MG63 (cell line): ENCODE measurements at regions not wholly inside any gene's neighbourhood (a gene's known extent, or its start where the extent isn't known, plus 50 kb on each side); places are given as distances from the start of the nearest gene placed in this dataset.

Source experiments
- DNase-seq: peaks from one replicate; pipeline ENCODE4 v3.0.0-alpha.2; 2020
- H3K27me3 ChIP-seq: fragments of 250-450 bp; sonication (Bioruptor Pico); 2 replicates; pipeline ENCODE4 v1.5.1; 2020; ENCODE audit warnings: mild to moderate bottlenecking, moderate library complexity
- H3K36me3 ChIP-seq: fragments of 250-450 bp; sonication (Bioruptor Pico); 2 replicates; pipeline ENCODE4 v1.5.1; 2020; ENCODE audit warnings: mild to moderate bottlenecking, moderate library complexity
- H3K4me3 ChIP-seq: fragments of 250-450 bp; sonication (Bioruptor Pico); 2 replicates; pipeline ENCODE4 v1.5.1; 2020; ENCODE audit warnings: mild to moderate bottlenecking, moderate library complexity
- H3K9me3 ChIP-seq: fragments of 250-450 bp; sonication (Bioruptor Pico); 2 replicates; pipeline ENCODE4 v1.5.1; 2020; ENCODE audit warnings: mild to moderate bottlenecking, moderate library complexity

- Histone ChIP-seq H3K36me3 (no peaks in the 10 kb centered on the region; the same call in 1 of the 2 replicates), H3K9me3 (peaks cover 2% of the 10 kb centered on the region; the same call in 1 of the 2 replicates)
Measured at GRCh38 chr5:2138896-2139295, 256.2 kb upstream of the IRX4 start.

GRCh38 chr5:2137444-2138050 lies 254.8 kb upstream of the IRX4 start:
- Histone ChIP-seq H3K36me3 (no peaks in the 10 kb centered on the region; the same call in 1 of the 2 replicates), H3K9me3 (no peaks in the 10 kb centered on the region), H3K27me3 (peaks cover 6% of the 10 kb centered on the region; the same call in 1 of the 2 replicates), H3K4me3 (no peak overlapping the region)
- no peak for DNase-seq

More at GRCh38 chr5:2138896-2139295, 256.2 kb upstream of the IRX4 start:
- peaks cover 12% of the 10 kb centered on the region for H3K27me3 ChIP-seq
- H3K4me3 ChIP-seq, result no peak overlapping the region
- DNase-seq, result no peak

GRCh38 chr5:2136728-2137333 lies 254.1 kb upstream of the IRX4 start:
- no peaks in the 10 kb centered on the region for H3K9me3 ChIP-seq

GRCh38 chr5:2135833-2136232 lies 253.1 kb upstream of the IRX4 start:
- H3K4me3 ChIP-seq, result no peak overlapping the region
- no peaks in the 10 kb centered on the region; the same call in 1 of the 2 replicates for H3K36me3 ChIP-seq
- no peaks in the 10 kb centered on the region for H3K27me3 ChIP-seq
- DNase-seq, result no peak
- H3K9me3 ChIP-seq, result no peaks in the 10 kb centered on the region

More at GRCh38 chr5:2136728-2137333, 254.1 kb upstream of the IRX4 start:
- DNase-seq, result no peak
- Histone ChIP-seq H3K36me3 (no peaks in the 10 kb centered on the region; the same call in 1 of the 2 replicates), H3K4me3 (no peak overlapping the region), H3K27me3 (0 out of 2 replicates have a peak, but pooled peaks cover 2% of the 10 kb centered on the region)

- Histone ChIP-seq H3K36me3 (no peaks in the 10 kb centered on the region; the same call in 1 of the 2 replicates), H3K27me3 (no peaks in the 10 kb centered on the region), H3K4me3 (no peak overlapping the region), H3K9me3 (no peaks in the 10 kb centered on the region)
- no peak for DNase-seq
Measured at GRCh38 chr5:2135354-2135753, 252.6 kb upstream of the IRX4 start.

DNA sequence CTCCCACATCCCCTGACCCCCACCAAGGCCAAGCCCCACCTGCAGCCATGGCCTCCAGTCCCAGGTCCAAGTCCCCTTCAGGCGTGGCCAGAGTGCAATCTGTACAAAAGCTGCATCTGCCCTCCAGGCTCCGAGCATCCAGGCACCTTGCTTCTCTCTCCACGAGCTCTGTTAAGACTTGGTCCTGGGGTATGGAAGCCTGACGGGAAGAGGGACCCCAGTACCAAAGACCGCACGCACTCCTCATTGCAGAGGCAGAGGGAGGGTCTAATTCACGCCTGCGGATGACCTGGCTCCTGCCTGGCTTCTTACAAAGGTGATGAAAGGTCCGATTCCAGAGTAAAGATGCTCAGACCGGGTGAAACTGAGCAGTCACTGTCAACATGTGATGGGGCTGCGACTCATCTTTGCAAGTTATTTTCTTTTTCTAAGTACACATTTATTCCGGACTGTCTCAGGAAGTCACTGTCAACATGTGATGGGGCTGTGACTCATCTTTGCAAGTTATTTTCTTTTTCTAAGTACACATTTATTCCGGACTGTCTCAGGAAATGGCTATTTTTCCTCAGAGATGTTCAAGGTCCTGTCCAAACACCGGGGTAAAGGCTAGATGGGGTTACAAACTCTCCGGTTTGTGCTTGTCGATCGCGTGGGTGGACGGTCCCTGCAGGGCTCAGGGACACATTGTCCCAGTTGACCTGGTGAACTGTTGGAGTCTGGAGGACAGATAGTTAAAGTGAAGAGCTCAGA lies 252.0 kb upstream of the IRX4 start:
- Histone ChIP-seq H3K27me3 (no peaks in the 10 kb centered on the region), H3K9me3 (no peaks in the 10 kb centered on the region), H3K36me3 (no peaks in the 10 kb centered on the region; the same call in 1 of the 2 replicates), H3K4me3 (no peak overlapping the region)
- no peak for DNase-seq

GRCh38 chr5:2133936-2134335 lies 251.2 kb upstream of the IRX4 start:
- Histone ChIP-seq H3K36me3 (no peaks in the 10 kb centered on the region; the same call in 1 of the 2 replicates), H3K9me3 (no peaks in the 10 kb centered on the region), H3K27me3 (no peaks in the 10 kb centered on the region), H3K4me3 (no peak overlapping the region)
- no peak for DNase-seq

DNA sequence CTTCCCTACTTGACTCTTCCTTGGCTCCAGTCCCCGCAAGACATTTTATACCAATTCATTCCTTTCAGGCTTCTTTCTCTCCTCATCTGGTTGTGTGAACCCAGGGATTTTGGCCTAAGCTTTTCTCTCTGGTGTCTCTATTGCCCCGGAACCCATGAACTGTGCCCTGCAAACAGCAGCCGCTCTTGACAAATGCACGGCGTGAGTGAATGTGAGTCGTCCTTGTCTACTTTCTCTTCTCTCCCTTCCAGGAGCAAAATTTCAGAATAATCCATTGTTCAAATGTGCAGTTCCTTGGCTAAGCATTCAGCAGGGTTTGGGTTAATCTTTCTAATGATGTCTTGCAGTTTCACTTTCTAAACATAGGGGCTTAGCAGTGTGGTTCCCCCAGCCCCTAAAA lies 250.4 kb upstream of the IRX4 start:
- no peaks in the 10 kb centered on the region; the same call in 1 of the 2 replicates for H3K36me3 ChIP-seq
- H3K27me3 ChIP-seq, result no peaks in the 10 kb centered on the region
- peak; percentile 51 for DNase-seq
- no peak overlapping the region for H3K4me3 ChIP-seq
- H3K9me3 ChIP-seq, result no peaks in the 10 kb centered on the region

GRCh38 chr5:2132497-2132847 lies 249.7 kb upstream of the IRX4 start:
- Histone ChIP-seq H3K4me3 (no peak overlapping the region), H3K9me3 (no peaks in the 10 kb centered on the region), H3K36me3 (no peaks in the 10 kb centered on the region; the same call in 1 of the 2 replicates), H3K27me3 (no peaks in the 10 kb centered on the region)
- no peak for DNase-seq

DNA sequence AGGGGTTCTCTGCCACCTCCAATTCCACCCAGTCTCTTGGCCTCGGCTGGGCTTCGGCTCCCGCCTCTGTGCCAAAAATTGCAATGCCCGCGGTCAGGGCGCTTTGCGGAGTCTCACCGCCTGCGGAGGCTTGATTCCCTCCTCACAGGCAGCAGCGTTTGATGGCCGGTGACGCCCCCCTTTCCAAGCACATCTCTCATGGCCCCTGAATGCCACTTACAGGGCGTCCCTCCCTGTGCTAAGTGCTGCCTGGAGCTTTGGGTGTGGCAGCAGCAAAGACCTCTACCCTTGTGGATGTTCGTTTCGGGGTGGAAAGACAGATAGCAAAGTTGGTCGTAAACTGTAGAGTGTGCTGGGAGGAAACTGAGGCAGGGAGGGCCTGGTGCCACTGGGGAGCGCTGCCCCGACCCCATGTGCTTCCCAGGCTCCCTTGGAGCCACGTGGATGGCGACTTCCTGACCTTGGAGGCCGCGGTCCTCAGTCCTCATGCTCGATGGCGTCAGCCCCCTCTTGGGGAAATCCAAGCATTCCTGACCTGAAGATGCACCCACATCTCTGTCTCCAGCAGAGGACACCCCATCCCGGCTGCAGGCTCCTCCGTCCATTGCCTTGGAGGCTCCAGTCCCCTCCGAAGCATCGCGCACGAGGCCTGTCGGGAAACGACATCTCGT lies 249.2 kb upstream of the IRX4 start:
- no peaks in the 10 kb centered on the region for H3K27me3 ChIP-seq
- H3K9me3 ChIP-seq, result no peaks in the 10 kb centered on the region
- no peak for DNase-seq

DNA sequence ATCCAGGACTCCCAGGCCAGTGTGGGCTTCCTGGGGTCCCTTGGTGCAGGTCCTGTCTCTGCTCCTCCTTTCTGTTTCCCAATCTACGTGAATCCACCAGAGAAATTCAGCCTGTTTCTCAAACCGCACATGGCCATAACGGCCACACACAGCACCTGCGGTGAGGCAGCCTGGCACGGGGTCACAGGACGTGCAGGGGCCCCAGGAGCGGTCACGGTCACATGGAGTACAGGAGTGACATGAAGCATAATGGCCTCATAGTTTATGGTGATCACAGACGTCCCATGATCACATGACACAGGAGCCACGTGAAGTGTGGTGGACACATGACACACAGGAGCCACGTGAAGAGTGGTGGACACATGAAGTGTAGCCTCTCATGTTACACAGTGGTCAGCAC lies 248.5 kb upstream of the IRX4 start:
- H3K9me3 ChIP-seq, result no peaks in the 10 kb centered on the region
- no peak for DNase-seq
- H3K27me3 ChIP-seq, result no peaks in the 10 kb centered on the region
- no peak overlapping the region for H3K4me3 ChIP-seq
- H3K36me3 ChIP-seq, result no peaks in the 10 kb centered on the region; the same call in 1 of the 2 replicates

More for the DNA sequence above, 249.2 kb upstream of the IRX4 start:
- Histone ChIP-seq H3K36me3 (no peaks in the 10 kb centered on the region; the same call in 1 of the 2 replicates), H3K4me3 (no peak overlapping the region)

- Histone ChIP-seq H3K36me3 (no peaks in the 10 kb centered on the region; the same call in 1 of the 2 replicates), H3K4me3 (no peak overlapping the region), H3K27me3 (no peaks in the 10 kb centered on the region; the same call in 1 of the 2 replicates), H3K9me3 (no peaks in the 10 kb centered on the region)
- no peak for DNase-seq
Measured at GRCh38 chr5:2130361-2130760, 247.6 kb upstream of the IRX4 start.

- H3K36me3 ChIP-seq, result no peaks in the 10 kb centered on the region; the same call in 1 of the 2 replicates
- no peaks in the 10 kb centered on the region; the same call in 1 of the 2 replicates for H3K27me3 ChIP-seq
- no peak overlapping the region for H3K4me3 ChIP-seq
- no peaks in the 10 kb centered on the region for H3K9me3 ChIP-seq
- no peak for DNase-seq
Measured at GRCh38 chr5:2129568-2130272, 247.0 kb upstream of the IRX4 start.

- no peaks in the 10 kb centered on the region; the same call in 1 of the 2 replicates for H3K27me3 ChIP-seq
- H3K36me3 ChIP-seq, result no peaks in the 10 kb centered on the region
- DNase-seq, result no peak
- no peak overlapping the region for H3K4me3 ChIP-seq
- H3K9me3 ChIP-seq, result no peaks in the 10 kb centered on the region
Measured at GRCh38 chr5:2128686-2129355, 246.1 kb upstream of the IRX4 start.

DNA sequence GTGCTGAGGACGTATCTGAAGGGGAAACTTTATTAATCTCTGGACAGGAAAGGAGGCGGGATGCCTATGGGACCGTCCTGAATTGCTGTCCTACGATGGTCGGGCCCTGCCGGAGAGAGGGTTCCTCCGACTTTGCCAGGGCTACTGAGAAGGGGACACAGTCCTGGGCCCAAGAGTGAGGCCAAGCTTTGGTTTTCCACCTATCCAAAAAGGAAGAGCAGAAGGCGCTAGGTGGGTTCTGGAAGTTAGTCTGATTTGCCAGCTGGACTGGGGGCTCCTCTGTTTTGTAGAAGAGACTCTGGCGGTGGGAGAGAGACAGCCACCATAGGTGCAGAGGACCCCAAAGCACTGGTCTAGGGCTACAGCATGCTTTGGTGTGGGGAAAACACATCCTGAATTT lies 243.8 kb upstream of the IRX4 start:
- no peak for DNase-seq
- H3K36me3 ChIP-seq, result no peaks in the 10 kb centered on the region
- H3K9me3 ChIP-seq, result peaks cover 6% of the 10 kb centered on the region
- no peaks in the 10 kb centered on the region; the same call in 1 of the 2 replicates for H3K27me3 ChIP-seq
- H3K4me3 ChIP-seq, result no peak overlapping the region

- H3K36me3 ChIP-seq, result no peaks in the 10 kb centered on the region
- peaks cover 6% of the 10 kb centered on the region for H3K9me3 ChIP-seq
- no peaks in the 10 kb centered on the region; the same call in 1 of the 2 replicates for H3K27me3 ChIP-seq
- DNase-seq, result no peak
- no peak overlapping the region for H3K4me3 ChIP-seq
Measured at GRCh38 chr5:2125901-2126265, 243.2 kb upstream of the IRX4 start.
